MM.1S (cell line): ENCODE measurements at regions not wholly inside any gene's neighbourhood (a gene's known extent, or its start where the extent isn't known, plus 50 kb on each side); places are given as distances from the start of the nearest gene placed in this dataset.

Experiments
- EZH2 ChIP-seq: fragments of 300-600 bp; sonication (generic); optimal IDR thresholded peaks from 2 replicates; pipeline ENCODE3; 2017; ENCODE audit warnings: low read depth, mild to moderate bottlenecking, antibody characterized with exemption, low read length, mixed read lengths
- TF ChIP-seq, protein P1 (sequence below): fragments of 300-600 bp; sonication (generic); IDR thresholded peaks from 2 replicates; pipeline ENCODE4 v1.5.1; 2016; ENCODE audit warnings: antibody characterized with exemption, low read length, mixed read lengths

DNA sequence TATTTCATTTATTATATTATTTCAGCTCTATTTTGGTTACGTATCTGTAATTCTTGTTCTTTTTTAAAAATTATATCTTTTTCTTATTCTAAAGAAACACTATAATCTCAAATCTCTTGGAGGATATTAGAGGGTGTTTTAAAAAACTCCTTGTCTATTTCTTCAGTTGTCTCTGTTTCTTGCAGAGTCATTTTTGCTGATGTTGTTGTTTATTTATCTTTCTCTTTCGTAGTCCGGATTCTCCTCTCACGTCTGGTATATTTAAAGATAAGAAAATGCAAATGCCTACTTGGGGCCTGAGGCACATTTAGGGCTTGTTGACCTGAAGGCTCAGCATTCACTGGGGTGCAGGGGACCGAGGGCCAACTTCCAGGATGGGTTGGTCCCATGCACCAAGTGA is 181.2 kb upstream of the CTBP2 start:
- TF ChIP-seq, protein P1, sequence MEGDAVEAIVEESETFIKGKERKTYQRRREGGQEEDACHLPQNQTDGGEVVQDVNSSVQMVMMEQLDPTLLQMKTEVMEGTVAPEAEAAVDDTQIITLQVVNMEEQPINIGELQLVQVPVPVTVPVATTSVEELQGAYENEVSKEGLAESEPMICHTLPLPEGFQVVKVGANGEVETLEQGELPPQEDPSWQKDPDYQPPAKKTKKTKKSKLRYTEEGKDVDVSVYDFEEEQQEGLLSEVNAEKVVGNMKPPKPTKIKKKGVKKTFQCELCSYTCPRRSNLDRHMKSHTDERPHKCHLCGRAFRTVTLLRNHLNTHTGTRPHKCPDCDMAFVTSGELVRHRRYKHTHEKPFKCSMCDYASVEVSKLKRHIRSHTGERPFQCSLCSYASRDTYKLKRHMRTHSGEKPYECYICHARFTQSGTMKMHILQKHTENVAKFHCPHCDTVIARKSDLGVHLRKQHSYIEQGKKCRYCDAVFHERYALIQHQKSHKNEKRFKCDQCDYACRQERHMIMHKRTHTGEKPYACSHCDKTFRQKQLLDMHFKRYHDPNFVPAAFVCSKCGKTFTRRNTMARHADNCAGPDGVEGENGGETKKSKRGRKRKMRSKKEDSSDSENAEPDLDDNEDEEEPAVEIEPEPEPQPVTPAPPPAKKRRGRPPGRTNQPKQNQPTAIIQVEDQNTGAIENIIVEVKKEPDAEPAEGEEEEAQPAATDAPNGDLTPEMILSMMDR: no peak
- no peak for TF ChIP-seq EZH2
